ENCODE measurements at regions not wholly inside any gene's neighbourhood (a gene's known extent, or its start where the extent isn't known, plus 50 kb on each side); places are given as distances from the start of the nearest gene placed in this dataset.

DNA sequence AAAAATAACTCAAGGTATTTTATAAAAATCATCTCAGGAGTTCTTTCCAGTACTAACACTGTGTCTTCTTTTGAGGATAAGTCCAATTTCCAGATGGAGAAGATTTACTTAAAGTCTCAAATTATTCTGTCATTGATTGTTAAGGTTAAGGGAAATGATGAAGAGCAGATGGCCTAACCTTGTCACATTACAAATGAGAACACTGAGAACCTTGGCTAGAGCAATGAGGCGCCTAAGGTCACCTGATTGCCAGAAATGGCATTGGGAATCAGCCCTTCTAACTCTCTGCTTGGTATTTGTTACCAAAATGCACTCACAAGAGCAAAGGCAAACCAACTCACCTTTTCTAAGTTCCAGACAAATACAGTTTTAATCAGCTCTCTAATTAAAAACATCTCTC is 835.1 kb downstream of the RNF144A start:
- H4K20me1 ChIP-seq (ENCODE audit: low read depth): no peaks in the 10 kb centered on the region
- Mint-ChIP-seq H3K27ac (no peak overlapping the region), H3K4me1 (no peaks in the 10 kb centered on the region), H3K4me3 (no peak overlapping the region), H3K27me3 (ENCODE audit: insufficient read depth, low read depth) (no peaks in the 10 kb centered on the region), H3K36me3 (no peaks in the 10 kb centered on the region), H3K9me3 (peaks cover 20% of the 10 kb centered on the region)
- no peaks in the 10 kb centered on the region for H3K9me3 ChIP-seq (ENCODE audit: low read depth)
- H3K4me2 ChIP-seq: no peak overlapping the region
- no peaks in the 10 kb centered on the region for H3K27me3 ChIP-seq
- H2AFZ ChIP-seq (replicated peaks): no peak overlapping the region
- H3F3A ChIP-seq (ENCODE audit: low read depth): no peaks in the 10 kb centered on the region
- no peaks in the 10 kb centered on the region for H3K79me2 ChIP-seq (ENCODE audit: low read depth)
- H3K27ac ChIP-seq: no peak overlapping the region
- TF ChIP-seq EZH2 (IDR thresholded peaks at IDR 0.05) (no peak), EZH2phosphoT487 (IDR thresholded peaks at IDR 0.05) (no peak)
- TF ChIP-seq, protein P1, sequence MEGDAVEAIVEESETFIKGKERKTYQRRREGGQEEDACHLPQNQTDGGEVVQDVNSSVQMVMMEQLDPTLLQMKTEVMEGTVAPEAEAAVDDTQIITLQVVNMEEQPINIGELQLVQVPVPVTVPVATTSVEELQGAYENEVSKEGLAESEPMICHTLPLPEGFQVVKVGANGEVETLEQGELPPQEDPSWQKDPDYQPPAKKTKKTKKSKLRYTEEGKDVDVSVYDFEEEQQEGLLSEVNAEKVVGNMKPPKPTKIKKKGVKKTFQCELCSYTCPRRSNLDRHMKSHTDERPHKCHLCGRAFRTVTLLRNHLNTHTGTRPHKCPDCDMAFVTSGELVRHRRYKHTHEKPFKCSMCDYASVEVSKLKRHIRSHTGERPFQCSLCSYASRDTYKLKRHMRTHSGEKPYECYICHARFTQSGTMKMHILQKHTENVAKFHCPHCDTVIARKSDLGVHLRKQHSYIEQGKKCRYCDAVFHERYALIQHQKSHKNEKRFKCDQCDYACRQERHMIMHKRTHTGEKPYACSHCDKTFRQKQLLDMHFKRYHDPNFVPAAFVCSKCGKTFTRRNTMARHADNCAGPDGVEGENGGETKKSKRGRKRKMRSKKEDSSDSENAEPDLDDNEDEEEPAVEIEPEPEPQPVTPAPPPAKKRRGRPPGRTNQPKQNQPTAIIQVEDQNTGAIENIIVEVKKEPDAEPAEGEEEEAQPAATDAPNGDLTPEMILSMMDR (IDR thresholded peaks at IDR 0.05): no peak
- H3K9ac ChIP-seq: no peak overlapping the region
- no peak for DNase-seq (ENCODE audit: low spot score)
- no peak overlapping the region for H3K4me3 ChIP-seq
- H3K4me1 ChIP-seq: no peaks in the 10 kb centered on the region
- no peaks in the 10 kb centered on the region for H3K36me3 ChIP-seq

- H3K27ac ChIP-seq: no peak overlapping the region
- no peak overlapping the region for H3K4me3 ChIP-seq
- peaks cover 26% of the 10 kb centered on the region for H3K9me3 Mint-ChIP-seq
- H3K4me1 Mint-ChIP-seq: no peaks in the 10 kb centered on the region
- no peaks in the 10 kb centered on the region for H4K20me1 ChIP-seq (ENCODE audit: low read depth)
- H2AFZ ChIP-seq (replicated peaks): no peak overlapping the region
- H3K4me3 Mint-ChIP-seq: no peak overlapping the region
- TF ChIP-seq, protein P1 (IDR thresholded peaks at IDR 0.05): no peak
- TF ChIP-seq EZH2 (IDR thresholded peaks at IDR 0.05): no peak
- TF ChIP-seq EZH2phosphoT487 (IDR thresholded peaks at IDR 0.05): no peak
- H3K27me3 ChIP-seq: no peaks in the 10 kb centered on the region
- no peaks in the 10 kb centered on the region for H3F3A ChIP-seq (ENCODE audit: low read depth)
- H3K27ac Mint-ChIP-seq: no peak overlapping the region
- no peaks in the 10 kb centered on the region for H3K4me1 ChIP-seq
- H3K9ac ChIP-seq: no peak overlapping the region
- no peaks in the 10 kb centered on the region for H3K27me3 Mint-ChIP-seq (ENCODE audit: insufficient read depth, low read depth)
- H3K79me2 ChIP-seq (ENCODE audit: low read depth): no peaks in the 10 kb centered on the region
- H3K4me2 ChIP-seq: no peak overlapping the region
- H3K36me3 Mint-ChIP-seq: no peaks in the 10 kb centered on the region
- H3K36me3 ChIP-seq: no peaks in the 10 kb centered on the region
- H3K9me3 ChIP-seq (ENCODE audit: low read depth): no peaks in the 10 kb centered on the region
- no peak for DNase-seq (ENCODE audit: low spot score)
These were observed 836.6 kb downstream of the RNF144A start for GRCh38 chr2:7753777-7754176.

GRCh38 chr2:7755879-7756278 is 838.7 kb downstream of the RNF144A start:
- no peaks in the 10 kb centered on the region for H3K27me3 ChIP-seq
- H2AFZ ChIP-seq (replicated peaks): no peak overlapping the region
- H3K36me3 ChIP-seq: no peaks in the 10 kb centered on the region
- no peaks in the 10 kb centered on the region for H3K27me3 Mint-ChIP-seq (ENCODE audit: insufficient read depth, low read depth)
- H3K4me3 Mint-ChIP-seq: no peak overlapping the region
- H3K36me3 Mint-ChIP-seq: no peaks in the 10 kb centered on the region
- no peak overlapping the region for H3K27ac ChIP-seq
- no peaks in the 10 kb centered on the region for H4K20me1 ChIP-seq (ENCODE audit: low read depth)
- H3K4me2 ChIP-seq: no peak overlapping the region
- DNase-seq (ENCODE audit: low spot score): no peak
- no peak overlapping the region for H3K4me3 ChIP-seq
- no peaks in the 10 kb centered on the region for H3F3A ChIP-seq (ENCODE audit: low read depth)
- no peaks in the 10 kb centered on the region for H3K4me1 Mint-ChIP-seq
- no peak for TF ChIP-seq EZH2 (IDR thresholded peaks at IDR 0.05)
- TF ChIP-seq EZH2phosphoT487 (IDR thresholded peaks at IDR 0.05): no peak
- TF ChIP-seq, protein P1 (IDR thresholded peaks at IDR 0.05): no peak
- no peak overlapping the region for H3K9ac ChIP-seq
- H3K79me2 ChIP-seq (ENCODE audit: low read depth): no peaks in the 10 kb centered on the region
- no peak overlapping the region for H3K27ac Mint-ChIP-seq
- H3K4me1 ChIP-seq: no peaks in the 10 kb centered on the region
- H3K9me3 ChIP-seq (ENCODE audit: low read depth): no peaks in the 10 kb centered on the region
- peaks cover 26% of the 10 kb centered on the region for H3K9me3 Mint-ChIP-seq
